AG09319 (cell line): ENCODE measurements at regions not wholly inside any gene's neighbourhood (a gene's known extent, or its start where the extent isn't known, plus 50 kb on each side); places are given as distances from the start of the nearest gene placed in this dataset.

Experiments
- DNase-seq: peaks from one replicate; pipeline ENCODE4 v3.0.0-alpha.2; 2010; ENCODE audit warnings: low read depth; ENCODE audit errors: extremely low read depth
- CTCF ChIP-seq: IDR thresholded peaks from 2 replicates; pipeline ENCODE4 v1.5.1; 2011; ENCODE audit warnings: low read depth, mild to moderate bottlenecking, inconsistent platforms, low read length, moderate library complexity

GRCh38 chr6:4606821-4607704, 169.1 kb upstream of the CDYL start:
- no peak for TF ChIP-seq CTCF
- no peak for DNase-seq

- TF ChIP-seq CTCF = no peak
- DNase-seq = no peak
These were observed 170.2 kb upstream of the CDYL start for GRCh38 chr6:4606016-4606415.

- TF ChIP-seq CTCF = no peak
- DNase-seq = no peak
These were observed 172.3 kb upstream of the CDYL start for GRCh38 chr6:4603856-4604369.

- no peak for TF ChIP-seq CTCF
- DNase-seq = peak; percentile 65
These were observed 172.9 kb upstream of the CDYL start for GRCh38 chr6:4603291-4603690.

- no peak for DNase-seq
- no peak for TF ChIP-seq CTCF
These were observed 176.3 kb upstream of the CDYL start for GRCh38 chr6:4599924-4600323.

GRCh38 chr6:4598384-4598995, 177.7 kb upstream of the CDYL start:
- DNase-seq = no peak
- TF ChIP-seq CTCF = no peak

GRCh38 chr6:4593951-4594350, 182.3 kb upstream of the CDYL start:
- DNase-seq = no peak
- no peak for TF ChIP-seq CTCF
